Psoas muscle (tissue), 7 donors: ENCODE measurements at regions not wholly inside any gene's neighbourhood (a gene's known extent, or its start where the extent isn't known, plus 50 kb on each side); places are given as distances from the start of the nearest gene placed in this dataset.

Experiments
- ATAC-seq, 4 donors: fragments of 200-7000 bp; cut with Tn5 transposase; one replicate each; pipeline ENCODE4 v1.9.1; 2020; ENCODE audit warnings: moderate library complexity in 3 of 4, mild to moderate bottlenecking in 2 of 4
- DNase-seq, 2 donors: peaks; one replicate each; pipeline ENCODE4 v3.0.0-alpha.2; 2020
- H3K27ac ChIP-seq: fragments of 200-600 bp; one replicate; pipeline ENCODE4 v1.8.0; 2022
- H3K27me3 ChIP-seq, 3 donors: fragments of 200-600 bp in 1 of 3; one replicate each; pipeline versions ENCODE4 v1.6.1 to v1.8.0; 2013 to 2022; ENCODE audit warnings: low read length in 2 of 3, mild to moderate bottlenecking in 2 of 3, moderate library complexity in 1 of 3; ENCODE audit not compliant: insufficient read depth in 3 of 3
- H3K36me3 ChIP-seq, 2 donors: fragments of 200-600 bp in 1 of 2; one replicate each; pipeline versions ENCODE4 v1.6.1 to v1.8.0; 2013 to 2022; ENCODE audit warnings: low read depth in 1 of 2, mild to moderate bottlenecking in 1 of 2, moderate library complexity in 1 of 2; ENCODE audit not compliant: insufficient read depth in 1 of 2
- H3K4me1 ChIP-seq: fragments of 200-600 bp; one replicate; pipeline ENCODE4 v1.8.0; 2022
- H3K4me3 ChIP-seq: fragments of 200-600 bp; one replicate; pipeline ENCODE4 v1.8.0; 2022; ENCODE audit warnings: mild to moderate bottlenecking
- H3K9me3 ChIP-seq: fragments of 200-600 bp; one replicate; pipeline ENCODE4 v1.8.0; 2022
- CTCF ChIP-seq: fragments of 200-600 bp; IDR thresholded peaks from one replicate; pipeline ENCODE4 v1.8.0; 2022; ENCODE audit warnings: antibody characterized with exemption
- WGBS, 3 donors: extraction: QIAGEN DNeasy Blood & Tissue Kit; methylation state at CpG; one replicate each; pipeline versions ENCODE4 v1.1.6 to v1.1.7; 2013; 5-methylcytosine and 5-hydroxymethylcytosine counted together
- intact Hi-C, 2 donors: fragments of 100-400 bp; cut with DNase I; formaldehyde crosslinking; loops; one replicate each; pipeline versions ENCODE4 v1.11.0 to v1.14.2; 2022
- donor health status: healthy with polysubstance abuse.
- donor health status: DM: no; HTN: no; CAD: no; lungs with moderate emphysema.
- donor health status: Bipolar disorder and iron deficiency.
- donor health status: healthy.
- donor health status: DM: yes; HTN: yes; CAD: no.
- donor health status: DM: no; HTN: no; CAD: no.
- donor health status: DM: yes; HTN: yes; CAD: no.

- WGBS, 3 donors = 77 to 90% (median 77%) methylated on average over 4 of the region's 4 CpGs
- no peak for TF ChIP-seq CTCF
- intact Hi-C loops = no loop called here
- Histone ChIP-seq H3K4me3 (no peak overlapping the region), H3K27me3 (no peaks in the 10 kb centered on the region), H3K9me3 (no peaks in the 10 kb centered on the region), H3K36me3 (no peaks in the 10 kb centered on the region), H3K4me1 (no peaks in the 10 kb centered on the region), H3K27ac (no peak overlapping the region)
- no peak for ATAC-seq
- DNase-seq = no peak
These were observed 129.1 kb downstream of the SYT10 start for GRCh38 chr12:33310471-33310870.

GRCh38 chr12:33304176-33304575 lies 135.4 kb downstream of the SYT10 start:
- no peaks in the 10 kb centered on the region for H3K27me3 ChIP-seq
- no peak overlapping the region for H3K4me3 ChIP-seq
- ATAC-seq = no peak
- 67 to 71% (median 70%) methylated on average over 2 of the region's 2 CpGs for WGBS, 3 donors
- no peaks in the 10 kb centered on the region for H3K4me1 ChIP-seq
- no peaks in the 10 kb centered on the region for H3K9me3 ChIP-seq
- intact Hi-C loops = no loop called here
- DNase-seq = no peak
- no peak for TF ChIP-seq CTCF
- H3K27ac ChIP-seq = no peak overlapping the region
- no peaks in the 10 kb centered on the region for H3K36me3 ChIP-seq

GRCh38 chr12:33296529-33296928 lies 143.1 kb downstream of the SYT10 start:
- ATAC-seq (no peak), DNase-seq (no peak)
- Histone ChIP-seq H3K4me1 (no peaks in the 10 kb centered on the region), H3K27ac (no peak overlapping the region), H3K4me3 (no peak overlapping the region), H3K27me3 (no peaks in the 10 kb centered on the region), H3K9me3 (no peaks in the 10 kb centered on the region), H3K36me3 (no peaks in the 10 kb centered on the region)
- intact Hi-C loops = no loop called here
- WGBS, 3 donors = 27 to 41% (median 30%) methylated on average over 2 of the region's 2 CpGs
- TF ChIP-seq CTCF = no peak

GRCh38 chr12:33290703-33291102 lies 148.9 kb downstream of the SYT10 start:
- Histone ChIP-seq H3K9me3 (no peaks in the 10 kb centered on the region), H3K27ac (no peak overlapping the region), H3K36me3 (no peaks in the 10 kb centered on the region), H3K4me3 (no peak overlapping the region), H3K27me3 (no peaks in the 10 kb centered on the region), H3K4me1 (no peaks in the 10 kb centered on the region)
- intact Hi-C loops = no loop called here
- no peak for TF ChIP-seq CTCF
- no peak for ATAC-seq
- 35 to 51% (median 44%) methylated on average over 3 of the region's 3 CpGs for WGBS, 3 donors
- DNase-seq = no peak

- no peak for TF ChIP-seq CTCF
- Histone ChIP-seq H3K9me3 (no peaks in the 10 kb centered on the region), H3K4me3 (no peak overlapping the region), H3K27ac (no peak overlapping the region), H3K27me3 (no peaks in the 10 kb centered on the region), H3K36me3 (no peaks in the 10 kb centered on the region), H3K4me1 (no peaks in the 10 kb centered on the region)
- 84 to 89% (median 88%) methylated on average over 1 of the region's 1 CpG for WGBS, 3 donors
- intact Hi-C loops = no loop called here
- ATAC-seq = no peak
- no peak for DNase-seq
These were observed 156.6 kb downstream of the SYT10 start for GRCh38 chr12:33283054-33283453.
